ENCODE measurements at regions not wholly inside any gene's neighbourhood (a gene's known extent, or its start where the extent isn't known, plus 50 kb on each side); places are given as distances from the start of the nearest gene placed in this dataset.

DNA sequence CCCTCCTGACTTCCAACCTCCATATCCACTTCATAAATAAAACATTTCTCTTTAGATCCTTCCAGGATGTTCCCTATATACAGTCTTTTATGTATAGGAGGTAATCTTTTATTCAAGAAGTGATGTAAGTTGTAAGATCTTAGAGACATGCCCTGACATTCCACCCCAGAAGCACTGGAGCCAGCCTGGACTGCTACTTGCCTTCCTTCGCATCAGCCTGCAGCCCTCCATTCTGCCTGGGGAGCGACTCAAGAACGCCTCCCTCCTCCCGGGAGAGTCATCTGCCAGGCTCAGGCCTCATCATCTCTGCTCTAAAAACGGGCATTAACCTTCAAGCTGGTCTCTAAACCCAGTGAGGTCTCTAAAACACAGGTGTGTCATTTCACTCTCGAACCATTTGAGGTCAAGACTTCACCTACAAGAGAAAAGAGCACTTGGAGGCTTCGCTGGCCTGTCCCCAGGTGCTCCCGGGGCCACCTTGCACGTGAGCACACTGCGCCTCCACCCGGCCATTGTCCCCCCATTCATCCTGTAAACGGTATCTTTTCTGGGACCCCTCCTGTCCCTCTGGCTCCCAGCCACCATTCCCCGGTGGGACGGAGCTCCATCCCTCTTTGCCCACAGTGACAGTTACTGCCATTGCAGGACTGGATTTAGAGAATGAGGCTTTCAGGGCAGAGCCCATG, 107.5 kb upstream of the PDE10A start:
- Histone ChIP-seq H3F3A (ENCODE audit: low read depth) (no peaks in the 10 kb centered on the region), H3K36me3 (ENCODE audit: insufficient read depth, low read length) (no peaks in the 10 kb centered on the region), H3K4me1 (ENCODE audit: insufficient read depth, low read length, poor library complexity, severe bottlenecking) (no peaks in the 10 kb centered on the region), H3K9me3 (ENCODE audit: insufficient read depth, low read depth, low read length) (no peaks in the 10 kb centered on the region), H3K4me2 (ENCODE audit: low read depth, low read length, poor library complexity, severe bottlenecking) (no peak overlapping the region), H3K4me3 (ENCODE audit: low read length, poor library complexity, severe bottlenecking) (no peak overlapping the region), H3K27me3 (ENCODE audit: insufficient read depth, low read length, poor library complexity, severe bottlenecking) (no peaks in the 10 kb centered on the region), H2AFZ (ENCODE audit: low read length) (no peak overlapping the region), H3K79me2 (ENCODE audit: insufficient read depth, low read length) (no peaks in the 10 kb centered on the region), H3K9me2 (replicated peaks; ENCODE audit: low read depth, low read length) (no peaks in the 10 kb centered on the region), H3K9ac (ENCODE audit: low read depth, low read length, poor library complexity, severe bottlenecking) (no peak overlapping the region), H4K20me1 (ENCODE audit: insufficient read depth, low read length, poor library complexity, severe bottlenecking) (no peaks in the 10 kb centered on the region)
- TF ChIP-seq, protein P1, sequence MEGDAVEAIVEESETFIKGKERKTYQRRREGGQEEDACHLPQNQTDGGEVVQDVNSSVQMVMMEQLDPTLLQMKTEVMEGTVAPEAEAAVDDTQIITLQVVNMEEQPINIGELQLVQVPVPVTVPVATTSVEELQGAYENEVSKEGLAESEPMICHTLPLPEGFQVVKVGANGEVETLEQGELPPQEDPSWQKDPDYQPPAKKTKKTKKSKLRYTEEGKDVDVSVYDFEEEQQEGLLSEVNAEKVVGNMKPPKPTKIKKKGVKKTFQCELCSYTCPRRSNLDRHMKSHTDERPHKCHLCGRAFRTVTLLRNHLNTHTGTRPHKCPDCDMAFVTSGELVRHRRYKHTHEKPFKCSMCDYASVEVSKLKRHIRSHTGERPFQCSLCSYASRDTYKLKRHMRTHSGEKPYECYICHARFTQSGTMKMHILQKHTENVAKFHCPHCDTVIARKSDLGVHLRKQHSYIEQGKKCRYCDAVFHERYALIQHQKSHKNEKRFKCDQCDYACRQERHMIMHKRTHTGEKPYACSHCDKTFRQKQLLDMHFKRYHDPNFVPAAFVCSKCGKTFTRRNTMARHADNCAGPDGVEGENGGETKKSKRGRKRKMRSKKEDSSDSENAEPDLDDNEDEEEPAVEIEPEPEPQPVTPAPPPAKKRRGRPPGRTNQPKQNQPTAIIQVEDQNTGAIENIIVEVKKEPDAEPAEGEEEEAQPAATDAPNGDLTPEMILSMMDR (conservative IDR thresholded peaks at IDR 0.05; ENCODE audit: low read length), result no peak
- no peak for TF ChIP-seq EZH2phosphoT487 (IDR thresholded peaks at IDR 0.05; ENCODE audit: borderline replicate concordance)

DNA sequence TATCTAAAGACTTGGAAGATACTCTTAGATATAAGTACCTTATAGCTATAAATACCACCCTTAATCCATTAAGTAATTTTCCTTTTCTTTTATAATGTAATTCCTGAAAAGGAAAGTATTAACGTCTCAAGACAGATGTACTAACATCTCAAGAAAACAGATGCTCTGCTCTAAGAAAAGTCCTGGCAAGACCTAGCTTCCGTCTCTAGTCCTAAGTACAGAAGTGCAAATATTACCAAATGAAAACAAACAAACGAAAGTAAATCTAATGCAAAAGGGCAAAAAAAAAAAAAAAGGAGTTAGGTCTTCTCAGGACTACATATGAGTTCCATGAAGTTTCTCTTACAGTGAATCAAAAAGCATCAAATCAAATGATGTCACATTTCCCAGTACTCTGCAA, 106.8 kb upstream of the PDE10A start:
- H3K36me3 ChIP-seq (ENCODE audit: insufficient read depth, low read length), result no peaks in the 10 kb centered on the region
- H2AFZ ChIP-seq (ENCODE audit: low read length), result no peak overlapping the region
- H3K9me3 ChIP-seq (ENCODE audit: insufficient read depth, low read depth, low read length), result no peaks in the 10 kb centered on the region
- TF ChIP-seq EZH2phosphoT487 (IDR thresholded peaks at IDR 0.05; ENCODE audit: borderline replicate concordance), result no peak
- TF ChIP-seq, protein P1 (conservative IDR thresholded peaks at IDR 0.05; ENCODE audit: low read length), result no peak
- no peaks in the 10 kb centered on the region for H3K9me2 ChIP-seq (replicated peaks; ENCODE audit: low read depth, low read length)
- H3K4me3 ChIP-seq (ENCODE audit: low read length, poor library complexity, severe bottlenecking), result no peak overlapping the region
- H3K27me3 ChIP-seq (ENCODE audit: insufficient read depth, low read length, poor library complexity, severe bottlenecking), result no peaks in the 10 kb centered on the region
- H3K4me1 ChIP-seq (ENCODE audit: insufficient read depth, low read length, poor library complexity, severe bottlenecking), result no peaks in the 10 kb centered on the region
- no peaks in the 10 kb centered on the region for H3F3A ChIP-seq (ENCODE audit: low read depth)
- no peaks in the 10 kb centered on the region for H3K79me2 ChIP-seq (ENCODE audit: insufficient read depth, low read length)
- no peaks in the 10 kb centered on the region for H4K20me1 ChIP-seq (ENCODE audit: insufficient read depth, low read length, poor library complexity, severe bottlenecking)
- H3K9ac ChIP-seq (ENCODE audit: low read depth, low read length, poor library complexity, severe bottlenecking), result no peak overlapping the region
- H3K4me2 ChIP-seq (ENCODE audit: low read depth, low read length, poor library complexity, severe bottlenecking), result no peak overlapping the region

DNA sequence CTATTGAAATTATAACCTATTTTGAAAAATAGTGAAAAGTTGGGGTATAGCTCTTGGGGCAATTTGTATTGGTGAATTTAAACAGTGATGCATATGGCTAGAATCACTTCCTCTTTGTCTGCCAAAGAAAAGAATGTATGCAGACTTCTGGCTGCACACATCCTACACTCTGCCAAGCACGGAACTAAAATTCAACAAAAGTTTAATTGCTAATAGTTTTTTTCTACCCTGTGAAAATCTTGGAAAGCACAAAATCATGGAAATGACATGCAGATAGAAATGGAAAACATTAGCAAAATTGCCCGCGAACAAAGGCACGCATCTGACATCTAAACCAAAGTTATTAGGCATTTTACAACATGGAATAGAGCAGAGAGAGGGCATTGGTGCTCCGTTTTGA, 106.4 kb upstream of the PDE10A start:
- Histone ChIP-seq H3K4me3 (ENCODE audit: low read length, poor library complexity, severe bottlenecking) (no peak overlapping the region), H3K4me2 (ENCODE audit: low read depth, low read length, poor library complexity, severe bottlenecking) (no peak overlapping the region), H3K4me1 (ENCODE audit: insufficient read depth, low read length, poor library complexity, severe bottlenecking) (no peaks in the 10 kb centered on the region), H3F3A (ENCODE audit: low read depth) (no peaks in the 10 kb centered on the region), H3K36me3 (ENCODE audit: insufficient read depth, low read length) (no peaks in the 10 kb centered on the region), H3K9ac (ENCODE audit: low read depth, low read length, poor library complexity, severe bottlenecking) (no peak overlapping the region), H3K79me2 (ENCODE audit: insufficient read depth, low read length) (no peaks in the 10 kb centered on the region), H3K9me3 (ENCODE audit: insufficient read depth, low read depth, low read length) (no peaks in the 10 kb centered on the region), H2AFZ (ENCODE audit: low read length) (no peak overlapping the region), H3K27me3 (ENCODE audit: insufficient read depth, low read length, poor library complexity, severe bottlenecking) (no peaks in the 10 kb centered on the region), H3K9me2 (replicated peaks; ENCODE audit: low read depth, low read length) (no peaks in the 10 kb centered on the region), H4K20me1 (ENCODE audit: insufficient read depth, low read length, poor library complexity, severe bottlenecking) (no peaks in the 10 kb centered on the region)
- TF ChIP-seq, protein P1 (conservative IDR thresholded peaks at IDR 0.05; ENCODE audit: low read length), result no peak
- no peak for TF ChIP-seq EZH2phosphoT487 (IDR thresholded peaks at IDR 0.05; ENCODE audit: borderline replicate concordance)
